ENCODE measurements at regions not wholly inside any gene's neighbourhood (a gene's known extent, or its start where the extent isn't known, plus 50 kb on each side); places are given as distances from the start of the nearest gene placed in this dataset.

DNA sequence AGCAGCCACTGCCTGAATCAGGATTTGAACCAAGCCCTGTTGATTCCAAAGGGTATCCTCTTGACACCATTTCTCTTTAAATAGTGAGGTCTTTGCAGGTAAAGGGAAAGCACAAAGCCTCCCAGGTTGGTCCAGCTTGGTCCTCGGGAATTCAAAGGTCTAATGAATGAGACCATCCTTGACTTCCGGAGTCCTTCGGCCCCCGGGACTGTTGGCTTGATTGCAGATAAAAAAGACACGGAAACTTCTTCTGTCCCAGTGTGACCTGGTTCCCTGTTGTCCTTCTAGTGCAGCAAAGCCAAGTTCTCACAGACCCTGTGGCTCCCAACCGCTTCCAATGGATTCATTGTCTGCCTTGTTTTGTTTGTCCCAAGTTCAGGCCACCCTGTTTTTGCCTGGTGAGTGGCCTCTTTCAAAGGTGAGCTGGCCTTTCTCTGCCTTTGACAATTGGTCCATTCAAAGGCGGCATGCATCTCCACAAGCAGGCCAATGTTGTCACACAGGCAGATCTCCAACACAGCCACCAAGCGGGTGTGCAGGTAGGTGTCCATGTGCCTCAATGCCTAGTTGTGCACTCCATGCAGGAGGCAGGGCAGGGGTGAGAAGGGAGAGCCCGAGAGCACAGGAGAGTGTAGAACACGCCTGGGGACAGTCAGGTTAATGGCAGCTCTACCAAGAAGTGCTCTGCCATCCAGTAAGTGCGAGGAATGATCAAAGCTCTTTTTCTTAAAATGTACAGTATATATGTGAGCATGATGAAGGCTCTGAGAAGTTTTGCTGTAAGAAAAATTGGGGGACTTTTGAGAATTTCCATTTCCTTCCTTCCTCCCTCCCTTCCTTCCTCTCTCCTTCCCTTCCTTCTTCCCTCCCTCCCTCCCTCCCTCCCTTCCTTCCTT, 82.1 kb upstream of the ZBTB40 start:
- Mint-ChIP-seq H3K27ac (no peak overlapping the region), H3K27me3 (peaks cover 24% of the 10 kb centered on the region), H3K4me3 (no peak overlapping the region), H3K9me3 (ENCODE audit: insufficient read depth) (no peaks in the 10 kb centered on the region), H3K4me1 (no peaks in the 10 kb centered on the region)
- Histone ChIP-seq H3K4me1 (ENCODE audit: control insufficient read depth in 2 of 2, insufficient read depth in 2 of 2, low read length in 2 of 2) (no peaks in the 10 kb centered on the region), H3K9me3 (ENCODE audit: control extremely low read depth in 1 of 3, control insufficient read depth in 2 of 3, insufficient read depth in 1 of 3, low read length in 2 of 3) (peaks cover 0 to 4% (median 0%) of the 10 kb centered on the region in 3 donors), H3K27ac (ENCODE audit: low read length in 2 of 2) (no peak overlapping the region), H3K79me2 (ENCODE audit: control insufficient read depth, insufficient read depth, low read length) (no peaks in the 10 kb centered on the region), H3K4me3 (ENCODE audit: control extremely low read depth in 1 of 5, extremely low read depth in 1 of 5, insufficient read depth in 1 of 5, low read depth in 2 of 5, low read length in 4 of 5) (no peak overlapping the region), H3K4me2 (replicated peaks; ENCODE audit: low read depth, low read length, poor library complexity, severe bottlenecking) (no peak overlapping the region), H4K20me1 (ENCODE audit: control insufficient read depth, insufficient read depth, low read length, poor library complexity, severe bottlenecking) (no peaks in the 10 kb centered on the region), H3K27me3 (replicated peaks in 1 of 4; ENCODE audit: control extremely low read depth in 1 of 4, control insufficient read depth in 3 of 4, insufficient read depth in 4 of 4, low read length in 3 of 4) (peaks cover 0 to 5% (median 0%) of the 10 kb centered on the region in 4 experiments), H2AFZ (ENCODE audit: insufficient read depth, low read depth, low read length, poor library complexity, severe bottlenecking) (no peak overlapping the region), H3K36me3 (replicated peaks in 1 of 2; ENCODE audit: control extremely low read depth in 1 of 2, control insufficient read depth in 1 of 2, extremely low read depth in 1 of 2, insufficient read depth in 2 of 2, low read length in 1 of 2) (no peaks in the 10 kb centered on the region), H3K9ac (ENCODE audit: low read length) (no peak overlapping the region)
- 89% methylated on average over 10 of the region's 11 CpGs for WGBS (ENCODE audit: insufficient coverage)
- DNase-seq (no peak), ATAC-seq (ENCODE audit: low read depth) (no peak)
- intact Hi-C loops (cut with micrococcal nuclease) = no loop called here
- POLR2A ChIA-PET = no interaction called here
- CTCF ChIA-PET = no interaction called here
- TF ChIP-seq EZH2 (IDR thresholded peaks at IDR 0.05; ENCODE audit: borderline replicate concordance, insufficient read depth, low read depth, low read length, poor library complexity, severe bottlenecking) (no peak), CTCF (IDR thresholded peaks at IDR 0.05) (no peak)

- no peaks in the 10 kb centered on the region for H3K9me3 Mint-ChIP-seq (ENCODE audit: insufficient read depth)
- WGBS (ENCODE audit: insufficient coverage) = 60% methylated on average over 1 of the region's 1 CpG
- ChIA-PET POLR2A (interaction anchor here (0.6 kb wide), 1 partner anchor 34 kb away, joined by 3 read pairs; no protein-coding TSS in a partner anchor), CTCF (no interaction called here)
- Histone ChIP-seq H3K27me3 (replicated peaks in 1 of 4; ENCODE audit: control extremely low read depth in 1 of 4, control insufficient read depth in 3 of 4, insufficient read depth in 4 of 4, low read length in 3 of 4) (peaks cover 0 to 5% (median 0%) of the 10 kb centered on the region in 4 experiments), H3K27ac (ENCODE audit: low read length in 2 of 2) (no peak overlapping the region), H3K79me2 (ENCODE audit: control insufficient read depth, insufficient read depth, low read length) (no peaks in the 10 kb centered on the region), H3K9me3 (ENCODE audit: control extremely low read depth in 1 of 3, control insufficient read depth in 2 of 3, insufficient read depth in 1 of 3, low read length in 2 of 3) (peaks cover 0 to 4% (median 0%) of the 10 kb centered on the region in 3 donors), H4K20me1 (ENCODE audit: control insufficient read depth, insufficient read depth, low read length, poor library complexity, severe bottlenecking) (no peaks in the 10 kb centered on the region), H3K4me1 (ENCODE audit: control insufficient read depth in 2 of 2, insufficient read depth in 2 of 2, low read length in 2 of 2) (no peaks in the 10 kb centered on the region), H3K4me2 (replicated peaks; ENCODE audit: low read depth, low read length, poor library complexity, severe bottlenecking) (no peak overlapping the region), H3K36me3 (replicated peaks in 1 of 2; ENCODE audit: control extremely low read depth in 1 of 2, control insufficient read depth in 1 of 2, extremely low read depth in 1 of 2, insufficient read depth in 2 of 2, low read length in 1 of 2) (no peaks in the 10 kb centered on the region), H2AFZ (ENCODE audit: insufficient read depth, low read depth, low read length, poor library complexity, severe bottlenecking) (no peak overlapping the region), H3K9ac (ENCODE audit: low read length) (no peak overlapping the region), H3K4me3 (ENCODE audit: control extremely low read depth in 1 of 5, extremely low read depth in 1 of 5, insufficient read depth in 1 of 5, low read depth in 2 of 5, low read length in 4 of 5) (no peak overlapping the region)
- ATAC-seq (ENCODE audit: low read depth) = no peak
- H3K27ac Mint-ChIP-seq = no peak overlapping the region
- DNase-seq = no peak
- no peak overlapping the region for H3K4me3 Mint-ChIP-seq
- peaks cover 24% of the 10 kb centered on the region for H3K27me3 Mint-ChIP-seq
- intact Hi-C loops (cut with micrococcal nuclease) = no loop called here
- TF ChIP-seq CTCF (IDR thresholded peaks at IDR 0.05) = no peak
- no peak for TF ChIP-seq EZH2 (IDR thresholded peaks at IDR 0.05; ENCODE audit: borderline replicate concordance, insufficient read depth, low read depth, low read length, poor library complexity, severe bottlenecking)
- no peaks in the 10 kb centered on the region for H3K4me1 Mint-ChIP-seq
Measured at GRCh38 chr1:22370190-22370498, 81.5 kb upstream of the ZBTB40 start.
